ENCODE measurements at regions not wholly inside any gene's neighbourhood (a gene's known extent, or its start where the extent isn't known, plus 50 kb on each side); places are given as distances from the start of the nearest gene placed in this dataset.
A peak's percentile ranks its signal among the peaks of the same experiment; 100 is the strongest.

DNA sequence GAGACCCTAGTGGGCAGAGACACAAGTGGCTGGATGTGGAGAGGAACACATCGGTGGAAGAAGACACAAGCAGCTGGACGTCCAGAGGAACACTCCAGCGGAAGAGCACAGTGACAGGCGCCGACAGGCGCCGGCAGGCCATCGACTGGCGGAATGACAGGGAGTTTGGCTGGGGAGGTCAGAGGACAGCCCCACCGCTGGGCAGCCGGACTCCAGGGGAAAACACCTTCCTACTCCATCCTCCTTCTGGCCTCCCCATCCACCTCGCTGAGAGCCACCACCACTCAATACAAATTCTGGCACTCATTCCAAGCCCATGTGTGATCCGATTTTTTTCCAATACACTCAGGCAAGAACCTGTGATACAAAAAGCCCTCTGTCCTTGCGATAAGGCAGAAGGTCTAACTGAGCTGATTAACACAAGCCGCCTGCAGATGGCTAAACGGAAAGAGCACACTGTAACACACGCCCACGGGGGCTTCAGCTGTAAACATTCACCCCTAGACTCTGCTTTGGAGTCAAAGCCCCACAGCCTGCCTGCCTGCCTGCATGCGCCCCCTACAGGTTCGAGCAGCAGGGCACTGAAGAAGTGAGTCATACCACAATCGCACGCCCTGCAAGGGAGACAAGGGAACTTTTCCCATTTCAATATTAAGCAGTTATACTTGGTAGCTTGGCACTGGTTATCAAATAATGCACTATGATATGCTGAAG, 50.2 kb upstream of the LRP1B start:
- H3K9me3 Mint-ChIP-seq, result 0 out of 5 replicates have a peak, but pooled peaks cover 0 to 2% of the 10 kb centered on the region in 2 experiments
- Histone ChIP-seq H3T11ph (ENCODE audit: low read length) (no peak overlapping the region), H4K20me1 (ENCODE audit: control insufficient read depth, insufficient read depth, insufficient read length) (no peaks in the 10 kb centered on the region), H3K9ac (ENCODE audit: extremely low read depth, insufficient read length, low read length) (no peak overlapping the region), H2BK20ac (ENCODE audit: low read depth, low read length, poor library complexity, severe bottlenecking) (no peak overlapping the region), H3K79me2 (ENCODE audit: insufficient read depth, low read length) (no peaks in the 10 kb centered on the region), H2BK120ac (ENCODE audit: low read depth, low read length, poor library complexity, severe bottlenecking) (no peak overlapping the region), H3K79me1 (ENCODE audit: insufficient read depth, low read depth, low read length, poor library complexity, severe bottlenecking) (no peaks in the 10 kb centered on the region), H2BK15ac (ENCODE audit: low read depth, low read length) (no peak overlapping the region), H3K9me3 (ENCODE audit: control insufficient read depth, low read depth, low read length) (no peaks in the 10 kb centered on the region), H3K27ac (ENCODE audit: insufficient read length, low read depth, low read length) (no peak overlapping the region), H3K4me1 (ENCODE audit: insufficient read depth, low read length) (peaks cover 2% of the 10 kb centered on the region; the same call in 1 of the 2 replicates), H2BK5ac (ENCODE audit: insufficient read length, low read length) (no peak overlapping the region), H3K27me3 (ENCODE audit: insufficient read depth, low read length) (no peaks in the 10 kb centered on the region), H3K23ac (ENCODE audit: insufficient read length, low read depth, low read length) (no peak overlapping the region), H3K4me2 (ENCODE audit: insufficient read depth, insufficient read length, low read length) (no peak overlapping the region), H3K18ac (ENCODE audit: insufficient read length, low read depth, low read length) (no peak overlapping the region), H3K56ac (ENCODE audit: insufficient read length, low read depth, low read length) (no peak overlapping the region), H4K91ac (ENCODE audit: insufficient read length, low read depth, low read length) (no peak overlapping the region), H2BK12ac (ENCODE audit: insufficient read length, low read depth, low read length) (no peak overlapping the region), H3K4ac (ENCODE audit: low read depth, low read length) (no peak overlapping the region), H2AK5ac (ENCODE audit: insufficient read length, low read length) (no peak overlapping the region), H2AFZ (ENCODE audit: low read length) (no peak overlapping the region), H3K14ac (ENCODE audit: insufficient read depth, low read length) (no peak overlapping the region), H4K8ac (replicated peaks; ENCODE audit: insufficient read length, low read depth, low read length) (no peak overlapping the region), H4K5ac (ENCODE audit: insufficient read length, low read depth, low read length) (no peak overlapping the region), H3K23me2 (ENCODE audit: insufficient read length, low read depth, low read length, poor library complexity, severe bottlenecking) (no peaks in the 10 kb centered on the region)
- WGBS (ENCODE audit: extremely low coverage, insufficient read length, low lambda C conversion rate), result no CpG with 5 or more reads among the region's 22 CpGs
- no peak overlapping the region; a peak in 1 of 5 replicates for H3K4me3 Mint-ChIP-seq
- peak overlapping the region in 1 of 3 experiments; percentile 92; a peak in 1 of 7 replicates for H3K27ac Mint-ChIP-seq
- no peaks in the 10 kb centered on the region for H3K27me3 Mint-ChIP-seq (ENCODE audit: low read depth)
- H3K36me3 Mint-ChIP-seq (ENCODE audit: insufficient read depth in 1 of 3, low read depth in 3 of 3), result no peaks in the 10 kb centered on the region
- H3K4me1 Mint-ChIP-seq, result peaks cover 3 to 11% of the 10 kb centered on the region in 2 experiments; a peak in 3 of 4 replicates
- TF ChIP-seq, protein P1, sequence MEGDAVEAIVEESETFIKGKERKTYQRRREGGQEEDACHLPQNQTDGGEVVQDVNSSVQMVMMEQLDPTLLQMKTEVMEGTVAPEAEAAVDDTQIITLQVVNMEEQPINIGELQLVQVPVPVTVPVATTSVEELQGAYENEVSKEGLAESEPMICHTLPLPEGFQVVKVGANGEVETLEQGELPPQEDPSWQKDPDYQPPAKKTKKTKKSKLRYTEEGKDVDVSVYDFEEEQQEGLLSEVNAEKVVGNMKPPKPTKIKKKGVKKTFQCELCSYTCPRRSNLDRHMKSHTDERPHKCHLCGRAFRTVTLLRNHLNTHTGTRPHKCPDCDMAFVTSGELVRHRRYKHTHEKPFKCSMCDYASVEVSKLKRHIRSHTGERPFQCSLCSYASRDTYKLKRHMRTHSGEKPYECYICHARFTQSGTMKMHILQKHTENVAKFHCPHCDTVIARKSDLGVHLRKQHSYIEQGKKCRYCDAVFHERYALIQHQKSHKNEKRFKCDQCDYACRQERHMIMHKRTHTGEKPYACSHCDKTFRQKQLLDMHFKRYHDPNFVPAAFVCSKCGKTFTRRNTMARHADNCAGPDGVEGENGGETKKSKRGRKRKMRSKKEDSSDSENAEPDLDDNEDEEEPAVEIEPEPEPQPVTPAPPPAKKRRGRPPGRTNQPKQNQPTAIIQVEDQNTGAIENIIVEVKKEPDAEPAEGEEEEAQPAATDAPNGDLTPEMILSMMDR (conservative IDR thresholded peaks at IDR 0.05), result peak; percentile 88
- peak; percentile 86 for DNase-seq

Data from H9 (cell line).